HepG2 (cell line): ENCODE measurements at regions not wholly inside any gene's neighbourhood (a gene's known extent, or its start where the extent isn't known, plus 50 kb on each side); places are given as distances from the start of the nearest gene placed in this dataset.

Source experiments
- ATAC-seq: fragments of 200-7000 bp; cut with Tn5 transposase; 3 replicates; pipeline ENCODE4 v1.9.1; 2020; ENCODE audit warnings: mild to moderate bottlenecking, moderate library complexity
- BruUV-seq: library from RNA; stranded (reverse); fragments of 400-500 nt; replicated peaks from 2 replicates; lab custom pipeline; 2021; lab: Mats Ljungman, UMichigan
- CTCF ChIA-PET: fragments of 300-600 bp; formaldehyde crosslinking; extraction: SDS; loops from one replicate; lab custom pipeline; 2021; ENCODE audit warnings: low total read pairs, inconsistent platforms, low intra/inter-chr PET ratio; lab: Yijun Ruan, JAX
- POLR2A ChIA-PET: fragments of 350-600 bp; sonication (Branson Sonifier 250); formaldehyde crosslinking; loops from one replicate; lab custom pipeline; 2020; ENCODE audit warnings: antibody characterized with exemption, inconsistent platforms; lab: Yijun Ruan, JAX
- DNase-seq: peaks from one replicate; pipeline ENCODE4 v3.0.0-alpha.2; 2015; ENCODE audit warnings: low spot score
- FAIRE-seq: peaks from 3 replicates; lab custom pipeline; 2011; peaks lifted over from hg19 to GRCh38; lab: Jason Lieb, UNC
- H2AFZ ChIP-seq: one replicate; pipeline ENCODE4 v1.6.1; 2011; ENCODE audit warnings: low read length, inconsistent platforms
- H3K27ac ChIP-seq: fragments of 300-600 bp; 3 replicates; pipeline ENCODE4 v1.8.0; 2011; ENCODE audit warnings: mixed run types, mild to moderate bottlenecking, mixed read lengths, low read length, inconsistent platforms; ENCODE audit not compliant: insufficient read depth; ENCODE audit errors: extremely low read length
- H3K27me3 ChIP-seq, 2 experiments: fragments of 200-600 bp in 1 of 2; 2 replicates in 1 of 2; 3 replicates in 1 of 2; pipeline versions ENCODE4 v1.6.0 to v1.8.0; 2011; ENCODE audit warnings: low read length in 2 of 2, mild to moderate bottlenecking in 2 of 2, moderate library complexity in 2 of 2, inconsistent platforms in 1 of 2; ENCODE audit not compliant: insufficient read depth in 2 of 2, control insufficient read depth in 1 of 2
- H3K36me3 ChIP-seq, 2 experiments: fragments of 200-600 bp in 1 of 2; replicated peaks in 1 of 2; 2 replicates in 1 of 2; 3 replicates in 1 of 2; pipeline versions ENCODE4 v1.5.1 to v1.8.0; 2011; ENCODE audit warnings: low read length in 2 of 2, inconsistent platforms in 1 of 2; ENCODE audit not compliant: insufficient read depth in 2 of 2, control insufficient read depth in 1 of 2
- H3K4me1 ChIP-seq: 2 replicates; pipeline ENCODE4 v1.5.1; 2012; ENCODE audit warnings: low read length, inconsistent platforms; ENCODE audit not compliant: insufficient read depth
- H3K4me2 ChIP-seq: 2 replicates; pipeline ENCODE4 v1.6.0; 2011; ENCODE audit warnings: low read depth, low read length, inconsistent platforms
- H3K4me3 ChIP-seq, 3 experiments: fragments of 200-600 bp in 1 of 3; sonication (generic), shearing (Covaris generic) in 1 of 3; replicated peaks in 1 of 3; 2 replicates each; pipeline ENCODE4 v1.5.1; 2011 to 2016; ENCODE audit warnings: low read length in 3 of 3, inconsistent platforms in 2 of 3, low read depth in 2 of 3, mild to moderate bottlenecking in 2 of 3, control low read depth in 1 of 3, mixed read lengths in 1 of 3; ENCODE audit not compliant: insufficient read depth in 1 of 3
- H3K79me2 ChIP-seq: one replicate; pipeline ENCODE4 v1.6.1; 2011; ENCODE audit warnings: low read length, inconsistent platforms; ENCODE audit not compliant: insufficient read depth
- H3K9ac ChIP-seq: 2 replicates; pipeline ENCODE4 v1.6.0; 2011; ENCODE audit warnings: mild to moderate bottlenecking, low read depth, low read length, inconsistent platforms; ENCODE audit not compliant: insufficient read depth
- H3K9me3 ChIP-seq: 2 replicates; pipeline ENCODE4 v1.5.1; 2012; ENCODE audit warnings: mild to moderate bottlenecking, low read length
- H4K20me1 ChIP-seq: 2 replicates; pipeline ENCODE4 v1.6.0; 2011; ENCODE audit warnings: inconsistent platforms, mild to moderate bottlenecking, low read length, moderate library complexity; ENCODE audit not compliant: insufficient read depth
- NFIB ChIP-seq: sonication (generic); formaldehyde crosslinking; IDR thresholded peaks from 2 replicates; pipeline ENCODE4 v1.9.0; 2021; ENCODE audit warnings: missing genetic modification reagents, mild to moderate bottlenecking, borderline replicate concordance
- TBX2 ChIP-seq: sonication (generic); formaldehyde crosslinking; IDR thresholded peaks from 2 replicates; pipeline ENCODE4 v1.5.0; 2020; ENCODE audit warnings: missing genetic modification reagents, mild to moderate bottlenecking, borderline replicate concordance
- ZNF17 ChIP-seq: sonication (generic); formaldehyde crosslinking; IDR thresholded peaks from 2 replicates; pipeline ENCODE4 v1.5.0; 2020; ENCODE audit warnings: mild to moderate bottlenecking, missing genetic modification reagents
- ZNF556 ChIP-seq: sonication (generic); formaldehyde crosslinking; IDR thresholded peaks from 2 replicates; pipeline ENCODE4 v1.4.0; 2020; ENCODE audit warnings: mild to moderate bottlenecking, missing genetic modification reagents, borderline replicate concordance
- WGBS: methylation state at CpG from one replicate; pipeline ENCODE4 v1.1.6; 2017; ENCODE audit warnings: low lambda C conversion rate; 5-methylcytosine and 5-hydroxymethylcytosine counted together
- in situ Hi-C: cut with HindIII; loops from 2 replicates; pipeline ENCODE4 v1.10.0; 2017; ENCODE audit warnings: low pct_unique_long_range_greater_than_20kb; ENCODE audit not compliant: extremely low pct_ligation_motif_present
- intact Hi-C: fragments of 100-400 bp; cut with micrococcal nuclease; formaldehyde crosslinking; loops from one replicate; pipeline ENCODE4 v1.10.0; 2022; ENCODE audit not compliant: unreplicated experiment
- TF ChIP-seq, protein P1 (sequence below): sonication (generic); formaldehyde crosslinking; IDR thresholded peaks from 2 replicates; pipeline ENCODE4 v1.5.1; 2020; ENCODE audit warnings: missing genetic modification reagents, mild to moderate bottlenecking, borderline replicate concordance
- TF ChIP-seq, protein P2 (sequence below): fragments of 450-650 bp; IDR thresholded peaks from 2 replicates; pipeline ENCODE4 v1.6.1; 2017; ENCODE audit warnings: mild to moderate bottlenecking

DNA sequence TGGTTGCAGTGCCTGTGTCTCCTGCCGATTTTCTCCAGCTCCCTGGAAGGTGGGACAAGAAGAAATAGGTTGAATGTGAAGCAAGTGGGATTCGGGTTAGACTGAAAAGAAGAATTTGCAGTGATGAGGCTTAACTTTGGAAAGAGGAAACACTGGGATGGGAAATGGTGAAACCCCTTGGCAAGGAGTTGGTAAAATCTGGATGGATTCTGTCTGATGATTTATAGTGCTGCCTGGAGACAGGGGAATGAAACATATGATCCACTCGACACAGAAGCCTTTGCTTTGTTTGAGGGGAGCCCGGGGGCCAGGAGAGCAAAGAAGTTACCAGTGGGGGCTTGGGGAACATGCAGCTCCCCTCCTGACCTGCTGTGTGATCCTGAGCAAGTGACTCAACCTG is 67.2 kb downstream of the UBIAD1 start:
- TF ChIP-seq ZNF556 (CRISPR knock-in tag) (no peak), TBX2 (no peak), NFIB (CRISPR knock-in tag) (no peak), ZNF17 (CRISPR knock-in tag) (no peak)
- TF ChIP-seq, protein P1, sequence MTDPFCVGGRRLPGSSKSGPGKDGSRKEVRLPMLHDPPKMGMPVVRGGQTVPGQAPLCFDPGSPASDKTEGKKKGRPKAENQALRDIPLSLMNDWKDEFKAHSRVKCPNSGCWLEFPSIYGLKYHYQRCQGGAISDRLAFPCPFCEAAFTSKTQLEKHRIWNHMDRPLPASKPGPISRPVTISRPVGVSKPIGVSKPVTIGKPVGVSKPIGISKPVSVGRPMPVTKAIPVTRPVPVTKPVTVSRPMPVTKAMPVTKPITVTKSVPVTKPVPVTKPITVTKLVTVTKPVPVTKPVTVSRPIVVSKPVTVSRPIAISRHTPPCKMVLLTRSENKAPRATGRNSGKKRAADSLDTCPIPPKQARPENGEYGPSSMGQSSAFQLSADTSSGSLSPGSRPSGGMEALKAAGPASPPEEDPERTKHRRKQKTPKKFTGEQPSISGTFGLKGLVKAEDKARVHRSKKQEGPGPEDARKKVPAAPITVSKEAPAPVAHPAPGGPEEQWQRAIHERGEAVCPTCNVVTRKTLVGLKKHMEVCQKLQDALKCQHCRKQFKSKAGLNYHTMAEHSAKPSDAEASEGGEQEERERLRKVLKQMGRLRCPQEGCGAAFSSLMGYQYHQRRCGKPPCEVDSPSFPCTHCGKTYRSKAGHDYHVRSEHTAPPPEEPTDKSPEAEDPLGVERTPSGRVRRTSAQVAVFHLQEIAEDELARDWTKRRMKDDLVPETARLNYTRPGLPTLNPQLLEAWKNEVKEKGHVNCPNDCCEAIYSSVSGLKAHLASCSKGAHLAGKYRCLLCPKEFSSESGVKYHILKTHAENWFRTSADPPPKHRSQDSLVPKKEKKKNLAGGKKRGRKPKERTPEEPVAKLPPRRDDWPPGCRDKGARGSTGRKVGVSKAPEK: no peak
- TF ChIP-seq, protein P2, sequence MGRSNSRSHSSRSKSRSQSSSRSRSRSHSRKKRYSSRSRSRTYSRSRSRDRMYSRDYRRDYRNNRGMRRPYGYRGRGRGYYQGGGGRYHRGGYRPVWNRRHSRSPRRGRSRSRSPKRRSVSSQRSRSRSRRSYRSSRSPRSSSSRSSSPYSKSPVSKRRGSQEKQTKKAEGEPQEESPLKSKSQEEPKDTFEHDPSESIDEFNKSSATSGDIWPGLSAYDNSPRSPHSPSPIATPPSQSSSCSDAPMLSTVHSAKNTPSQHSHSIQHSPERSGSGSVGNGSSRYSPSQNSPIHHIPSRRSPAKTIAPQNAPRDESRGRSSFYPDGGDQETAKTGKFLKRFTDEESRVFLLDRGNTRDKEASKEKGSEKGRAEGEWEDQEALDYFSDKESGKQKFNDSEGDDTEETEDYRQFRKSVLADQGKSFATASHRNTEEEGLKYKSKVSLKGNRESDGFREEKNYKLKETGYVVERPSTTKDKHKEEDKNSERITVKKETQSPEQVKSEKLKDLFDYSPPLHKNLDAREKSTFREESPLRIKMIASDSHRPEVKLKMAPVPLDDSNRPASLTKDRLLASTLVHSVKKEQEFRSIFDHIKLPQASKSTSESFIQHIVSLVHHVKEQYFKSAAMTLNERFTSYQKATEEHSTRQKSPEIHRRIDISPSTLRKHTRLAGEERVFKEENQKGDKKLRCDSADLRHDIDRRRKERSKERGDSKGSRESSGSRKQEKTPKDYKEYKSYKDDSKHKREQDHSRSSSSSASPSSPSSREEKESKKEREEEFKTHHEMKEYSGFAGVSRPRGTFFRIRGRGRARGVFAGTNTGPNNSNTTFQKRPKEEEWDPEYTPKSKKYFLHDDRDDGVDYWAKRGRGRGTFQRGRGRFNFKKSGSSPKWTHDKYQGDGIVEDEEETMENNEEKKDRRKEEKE: no peak
- Histone ChIP-seq H4K20me1 (no peaks in the 10 kb centered on the region), H3K79me2 (no peaks in the 10 kb centered on the region), H3K27ac (no peak overlapping the region), H3K36me3 (no peaks in the 10 kb centered on the region), H3K27me3 (peaks cover 9 to 56% of the 10 kb centered on the region in 2 experiments), H3K9me3 (no peaks in the 10 kb centered on the region), H3K4me3 (no peak overlapping the region), H2AFZ (no peak overlapping the region), H3K9ac (no peak overlapping the region), H3K4me2 (no peak overlapping the region), H3K4me1 (no peaks in the 10 kb centered on the region)
- ChIA-PET CTCF (no interaction called here), POLR2A (interaction anchor here (0.6 kb wide), 2 partner anchors 70 to 324 kb away, joined by 3 read pairs; partner anchors contain the start of gene FBXO6)
- no TSS peak for BruUV-seq
- in situ Hi-C loops (loop anchor here (5.0 kb wide), 1 partner anchor 302 kb away; no protein-coding TSS in a partner anchor), intact Hi-C loops (no loop called here)
- ATAC-seq: no peak
- WGBS: 4% methylated on average over 4 of the region's 4 CpGs
- DNase-seq: no peak
- FAIRE-seq: no peak
